ENCODE measurements at regions not wholly inside any gene's neighbourhood (a gene's known extent, or its start where the extent isn't known, plus 50 kb on each side); places are given as distances from the start of the nearest gene placed in this dataset.

DNA sequence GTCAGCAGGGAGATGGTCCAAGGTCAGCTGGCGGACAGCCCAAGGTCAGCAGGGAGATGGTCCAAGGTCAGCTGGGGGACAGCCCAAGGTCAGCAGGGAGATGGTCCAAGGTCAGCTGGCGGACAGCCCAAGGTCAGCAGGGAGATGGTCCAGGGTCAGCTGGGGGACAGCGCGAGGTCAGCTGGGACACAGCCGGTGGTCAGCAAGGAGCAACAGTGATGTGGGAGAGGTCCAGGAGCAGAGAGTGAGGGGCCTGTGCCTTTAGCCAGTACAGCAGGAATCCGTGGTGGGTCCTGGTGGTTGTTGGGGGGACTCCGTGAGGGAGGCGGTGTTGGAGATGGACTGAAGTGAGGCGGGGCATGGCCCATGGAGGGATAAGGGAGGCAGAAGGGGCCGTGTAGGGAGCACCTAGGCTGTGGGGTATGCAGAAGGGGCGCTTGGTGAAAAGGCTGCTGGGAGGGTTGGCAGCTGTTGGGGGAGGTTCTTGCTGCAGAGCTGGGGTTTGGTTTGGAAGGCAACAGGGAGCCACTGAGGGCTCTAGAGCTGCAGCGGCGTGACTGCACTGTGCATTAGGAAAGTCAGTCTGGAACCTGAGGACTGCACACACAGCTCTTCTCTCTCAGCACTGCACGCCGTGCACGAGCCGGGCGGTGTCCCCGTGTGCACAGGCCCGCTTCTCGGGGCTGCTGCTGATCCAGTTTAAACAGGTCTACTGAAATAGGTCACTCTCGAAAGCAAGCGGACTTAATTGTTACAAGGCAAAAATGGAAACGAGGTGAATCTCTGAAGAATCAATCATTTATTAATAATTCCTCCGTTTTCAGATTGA lies 76.2 kb upstream of the HDAC4 start:
- ChIA-PET CTCF (ENCODE audit: low intra/inter-chr PET ratio) (no interaction called here), POLR2A (no interaction called here)
- Histone ChIP-seq H3K4me2 (ENCODE audit: insufficient read depth, low read length) (no peak overlapping the region), H2AFZ (ENCODE audit: low read depth, low read length) (no peak overlapping the region), H3K36me3 (ENCODE audit: control insufficient read depth, insufficient read depth, low read length) (no peaks in the 10 kb centered on the region), H3K27ac (ENCODE audit: extremely low read depth, low read depth, low read length) (no peak overlapping the region), H4K20me1 (replicated peaks; ENCODE audit: control insufficient read depth, insufficient read depth, low read length) (no peaks in the 10 kb centered on the region; the same call in 1 of the 2 replicates), H3K9ac (ENCODE audit: insufficient read depth in 1 of 2, low read depth in 2 of 2, low read length in 2 of 2) (no peak overlapping the region), H3K27me3 (ENCODE audit: control insufficient read depth in 2 of 2, insufficient read depth in 2 of 2, low read length in 2 of 2) (peaks cover 0 to 36% of the 10 kb centered on the region in 2 experiments; a peak in 2 of 5 replicates), H3K9me1 (ENCODE audit: control insufficient read depth, insufficient read depth, low read length) (no peaks in the 10 kb centered on the region), H3K4me3 (no peak overlapping the region), H3K4me1 (replicated peaks in 1 of 2; ENCODE audit: control insufficient read depth in 2 of 2, insufficient read depth in 2 of 2, low read length in 2 of 2) (no peaks in the 10 kb centered on the region; a peak in 1 of 5 replicates), H3K79me2 (ENCODE audit: control insufficient read depth, insufficient read depth, low read length) (no peaks in the 10 kb centered on the region), H3K9me3 (replicated peaks; ENCODE audit: control insufficient read depth, insufficient read depth, low read depth, low read length) (no peaks in the 10 kb centered on the region)
- in situ Hi-C loops (cut with MboI) = no loop called here
- intact Hi-C loops (cut with micrococcal nuclease) = no loop called here
- no TSS peak for BruUV-seq (replicated peaks)
- FAIRE-seq (no peak), ATAC-seq (no peak), DNase-seq (ENCODE audit: extremely low read depth in 1 of 4, low spot score in 3 of 4) (no peak)
- 35% methylated on average over 19 of the region's 25 CpGs for WGBS (ENCODE audit: insufficient coverage, low coverage, missing lambda C conversion rate)
- TF ChIP-seq FIP1L1 (IDR thresholded peaks at IDR 0.05; ENCODE audit: low read depth, low read length, poor library complexity, severe bottlenecking) (no peak), GABPA (tag; conservative IDR thresholded peaks at IDR 0.05; ENCODE audit: low read depth) (no peak), MCM5 (IDR thresholded peaks at IDR 0.05; ENCODE audit: low read depth) (no peak)
- TF ChIP-seq, protein P1, sequence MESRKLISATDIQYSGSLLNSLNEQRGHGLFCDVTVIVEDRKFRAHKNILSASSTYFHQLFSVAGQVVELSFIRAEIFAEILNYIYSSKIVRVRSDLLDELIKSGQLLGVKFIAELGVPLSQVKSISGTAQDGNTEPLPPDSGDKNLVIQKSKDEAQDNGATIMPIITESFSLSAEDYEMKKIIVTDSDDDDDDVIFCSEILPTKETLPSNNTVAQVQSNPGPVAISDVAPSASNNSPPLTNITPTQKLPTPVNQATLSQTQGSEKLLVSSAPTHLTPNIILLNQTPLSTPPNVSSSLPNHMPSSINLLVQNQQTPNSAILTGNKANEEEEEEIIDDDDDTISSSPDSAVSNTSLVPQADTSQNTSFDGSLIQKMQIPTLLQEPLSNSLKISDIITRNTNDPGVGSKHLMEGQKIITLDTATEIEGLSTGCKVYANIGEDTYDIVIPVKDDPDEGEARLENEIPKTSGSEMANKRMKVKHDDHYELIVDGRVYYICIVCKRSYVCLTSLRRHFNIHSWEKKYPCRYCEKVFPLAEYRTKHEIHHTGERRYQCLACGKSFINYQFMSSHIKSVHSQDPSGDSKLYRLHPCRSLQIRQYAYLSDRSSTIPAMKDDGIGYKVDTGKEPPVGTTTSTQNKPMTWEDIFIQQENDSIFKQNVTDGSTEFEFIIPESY (CRISPR knock-in tag; IDR thresholded peaks at IDR 0.05) = 0 out of 2 replicates have a peak, but pooled peaks have one; percentile 33
